HL-60 (cell line): ENCODE measurements at regions not wholly inside any gene's neighbourhood (a gene's known extent, or its start where the extent isn't known, plus 50 kb on each side); places are given as distances from the start of the nearest gene placed in this dataset.

Source experiments
- DNase-seq, 2 experiments: peaks; one replicate each; pipeline ENCODE4 v3.0.0-alpha.2; 2010 to 2020; ENCODE audit warnings: low read depth in 1 of 2, low spot score in 1 of 2
- H3K27ac ChIP-seq: fragments of 250-450 bp; sonication (Bioruptor Pico); replicated peaks from 2 replicates; pipeline ENCODE4 v1.5.1; 2020; ENCODE audit warnings: mild to moderate bottlenecking, moderate library complexity
- H3K27me3 ChIP-seq: fragments of 250-450 bp; sonication (Bioruptor Pico); 2 replicates; pipeline ENCODE4 v1.5.1; 2021; ENCODE audit warnings: mild to moderate bottlenecking, moderate library complexity; ENCODE audit not compliant: insufficient read depth, poor library complexity, severe bottlenecking
- H3K4me3 ChIP-seq: replicated peaks from 2 replicates; pipeline ENCODE4 v1.5.1; 2011; ENCODE audit warnings: mild to moderate bottlenecking, control low read depth, low read length; ENCODE audit not compliant: insufficient read depth
- CTCF ChIP-seq: IDR thresholded peaks from one replicate; pipeline ENCODE4 v1.5.1; 2011; ENCODE audit warnings: low read length, control low read depth, inconsistent platforms; ENCODE audit not compliant: insufficient read depth
- GABPA ChIP-seq: IDR thresholded peaks from 2 replicates; pipeline ENCODE4 v1.6.1; 2012; ENCODE audit warnings: low read depth
- POLR2AphosphoS5 ChIP-seq: IDR thresholded peaks from 2 replicates; pipeline ENCODE4 v1.6.1; 2012; ENCODE audit warnings: low read depth
- REST ChIP-seq: IDR thresholded peaks from 2 replicates; pipeline ENCODE4 v1.6.1; 2012; ENCODE audit warnings: low read depth; ENCODE audit not compliant: insufficient replicate concordance
- SPI1 ChIP-seq: IDR thresholded peaks from 2 replicates; pipeline ENCODE4 v1.6.1; 2012; ENCODE audit warnings: low read depth, mild to moderate bottlenecking, borderline replicate concordance

- no peak overlapping the region for H3K27ac ChIP-seq
- DNase-seq = no peak
Observed at GRCh38 chr2:6067806-6068205, 375.6 kb downstream of the SOX11 start.

DNA sequence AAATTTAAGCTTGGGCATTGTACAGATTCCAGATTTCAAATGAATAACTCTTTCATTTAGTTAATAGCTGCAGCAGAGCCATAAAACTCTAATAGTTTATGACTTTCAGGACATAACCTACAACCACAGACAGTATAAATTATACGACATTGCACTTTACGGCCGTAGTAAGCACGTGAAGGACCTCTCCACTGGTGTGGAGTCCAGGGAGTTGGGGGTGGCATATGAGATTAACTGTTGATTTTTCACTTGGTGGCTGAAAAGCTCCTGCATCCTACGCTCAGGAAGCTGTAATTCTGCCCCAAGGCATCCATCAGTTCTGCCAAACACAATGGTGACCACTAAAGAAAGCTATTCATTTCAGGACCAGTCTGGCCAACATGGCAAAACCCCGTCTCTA is 376.2 kb downstream of the SOX11 start:
- Histone ChIP-seq H3K27ac (no peak overlapping the region), H3K4me3 (no peak overlapping the region), H3K27me3 (no peaks in the 10 kb centered on the region)
- TF ChIP-seq POLR2AphosphoS5 = no peak
- TF ChIP-seq REST = no peak
- TF ChIP-seq SPI1 = no peak
- TF ChIP-seq CTCF = no peak
- no peak for TF ChIP-seq GABPA
- DNase-seq = no peak

More at GRCh38 chr2:6067806-6068205, 375.6 kb downstream of the SOX11 start:
- Histone ChIP-seq H3K27me3 (no peaks in the 10 kb centered on the region), H3K4me3 (no peak overlapping the region)
- no peak for TF ChIP-seq POLR2AphosphoS5
- TF ChIP-seq SPI1 = no peak
- TF ChIP-seq REST = no peak
- no peak for TF ChIP-seq GABPA
- TF ChIP-seq CTCF = no peak

DNA sequence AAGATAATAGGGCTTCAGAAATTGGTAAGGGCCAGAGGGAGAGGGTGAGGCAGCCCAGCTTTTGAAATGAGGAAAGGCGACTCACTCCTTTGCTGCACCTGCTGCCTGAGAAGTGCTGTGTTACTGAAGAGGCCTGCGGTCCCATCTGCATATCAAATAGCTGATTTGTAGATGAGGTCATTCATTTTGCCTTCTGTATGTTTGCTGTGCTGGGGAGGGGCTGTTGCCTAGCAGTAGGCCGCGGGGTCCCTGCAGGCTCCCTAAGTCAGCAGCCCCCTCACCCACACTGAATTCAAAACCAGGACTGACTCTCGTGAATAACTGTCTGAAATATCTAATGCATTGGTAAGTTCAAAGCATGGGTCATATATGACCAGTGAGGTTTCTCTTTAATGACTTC is 377.2 kb downstream of the SOX11 start:
- Histone ChIP-seq H3K4me3 (no peak overlapping the region), H3K27ac (no peak overlapping the region), H3K27me3 (no peaks in the 10 kb centered on the region)
- TF ChIP-seq GABPA (no peak), SPI1 (no peak), POLR2AphosphoS5 (no peak), CTCF (no peak), REST (no peak)
- no peak for DNase-seq
